Esophagus muscularis mucosa (tissue), 3 donors: ENCODE measurements at regions not wholly inside any gene's neighbourhood (a gene's known extent, or its start where the extent isn't known, plus 50 kb on each side); places are given as distances from the start of the nearest gene placed in this dataset.

Source experiments
- CTCF ChIP-seq, 3 experiments: fragments of 200-600 bp in 2 of 3; fragments of 450-650 bp in 1 of 3; sonication (generic) in 2 of 3; IDR thresholded peaks; one replicate each; pipeline ENCODE4 v1.5.1; 2017 to 2019; ENCODE audit warnings: antibody characterized with exemption in 3 of 3, mild to moderate bottlenecking in 2 of 3, moderate library complexity in 1 of 3
- POLR2A ChIP-seq: fragments of 450-650 bp; IDR thresholded peaks from one replicate; pipeline ENCODE4 v1.6.1; 2017; ENCODE audit warnings: antibody characterized with exemption, moderate library complexity, mild to moderate bottlenecking, low read depth

DNA sequence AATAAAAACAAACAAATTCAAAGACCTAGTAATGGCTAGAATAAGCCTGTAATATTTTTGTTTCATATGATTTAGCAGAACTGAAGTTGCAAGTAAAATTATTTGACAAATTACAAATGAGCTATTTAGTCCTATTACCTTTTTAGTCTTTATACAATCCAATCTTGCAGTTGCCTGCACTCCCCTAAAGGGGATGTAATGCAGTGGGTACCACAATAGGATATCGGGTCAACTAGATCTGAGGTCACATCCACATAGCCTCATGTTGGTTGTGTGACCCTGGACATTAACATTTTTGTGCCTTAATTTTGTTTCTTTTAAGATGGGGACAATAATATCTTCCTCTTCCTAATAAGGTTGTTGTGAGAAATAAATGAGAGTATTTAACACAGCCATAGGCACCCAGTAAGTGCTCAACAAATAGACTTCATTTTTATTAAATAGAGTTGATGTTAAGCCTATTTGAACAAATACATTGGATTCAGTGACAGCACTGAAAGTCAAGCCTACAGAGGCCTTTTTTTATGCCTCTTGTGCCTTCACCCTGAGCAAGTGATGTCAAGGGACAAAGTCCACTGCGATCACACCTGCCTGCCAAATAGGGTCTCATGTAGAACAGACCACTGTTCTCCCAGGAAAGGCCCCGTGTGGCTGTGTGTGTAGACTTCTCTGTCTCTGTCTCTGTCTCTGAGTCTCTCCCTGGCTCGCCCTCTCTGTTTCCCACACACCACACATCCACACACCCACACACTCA is 124.8 kb downstream of the EVX1 start:
- TF ChIP-seq CTCF (IDR thresholded peaks at IDR 0.05) (no peak), POLR2A (no peak)
